ENCODE measurements at regions not wholly inside any gene's neighbourhood (a gene's known extent, or its start where the extent isn't known, plus 50 kb on each side); places are given as distances from the start of the nearest gene placed in this dataset.

DNA sequence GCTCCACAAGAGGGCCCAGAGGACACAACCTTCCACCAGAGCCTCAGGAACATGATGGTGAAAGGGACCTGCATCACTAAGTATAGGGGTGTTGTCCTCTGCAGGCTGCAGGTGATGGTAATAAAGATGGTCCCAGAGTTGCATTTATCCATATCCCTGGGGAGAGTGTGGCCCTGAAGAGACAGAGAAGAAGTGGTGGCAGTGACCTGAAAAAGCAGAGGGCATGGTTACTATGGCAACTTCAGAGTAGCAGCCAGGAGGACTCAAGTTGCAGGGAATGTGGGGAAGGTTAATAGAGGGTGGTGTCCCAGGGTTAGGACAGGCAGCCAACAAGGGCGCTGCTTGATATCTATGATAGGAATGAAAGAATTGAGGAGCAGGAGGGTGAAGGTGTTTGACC, 57.1 kb downstream of the HLA-A start:
- no peak for DNase-seq (ENCODE audit: low spot score)

DNA sequence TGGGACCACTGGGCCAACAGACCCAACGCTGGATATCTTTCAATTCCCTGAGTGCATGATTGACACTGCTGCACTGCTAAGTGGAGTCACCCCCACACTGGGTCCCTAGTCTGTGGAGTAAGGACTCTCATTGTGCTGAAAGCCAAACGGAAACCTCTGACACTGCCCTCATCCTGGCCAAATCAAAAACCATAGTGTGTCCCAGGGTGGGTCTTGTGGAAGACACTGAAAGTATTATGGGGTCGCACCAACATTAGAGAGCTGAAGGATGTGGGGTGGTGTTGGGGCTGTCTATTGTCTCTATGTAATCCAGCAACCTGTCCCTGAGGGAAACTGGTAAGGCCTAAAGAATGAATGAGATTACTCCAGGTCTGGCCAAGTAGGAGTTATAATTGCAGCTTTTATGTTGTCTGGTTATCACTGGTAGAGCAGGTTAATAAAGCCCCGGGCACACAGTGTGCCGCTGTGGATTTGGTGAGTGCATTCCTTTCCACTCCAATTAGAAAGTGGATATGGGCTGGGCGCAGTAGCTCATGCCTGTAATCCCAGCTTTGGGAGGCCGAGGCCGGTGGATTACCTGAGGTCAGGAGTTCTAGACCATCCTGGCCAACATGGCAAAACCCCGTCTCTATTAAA, 57.9 kb downstream of the HLA-A start:
- DNase-seq (ENCODE audit: low spot score): no peak

GRCh38 chr6:30002871-30003270, 58.2 kb upstream of the POLR1H start:
- no peak for DNase-seq (ENCODE audit: low spot score)

DNA sequence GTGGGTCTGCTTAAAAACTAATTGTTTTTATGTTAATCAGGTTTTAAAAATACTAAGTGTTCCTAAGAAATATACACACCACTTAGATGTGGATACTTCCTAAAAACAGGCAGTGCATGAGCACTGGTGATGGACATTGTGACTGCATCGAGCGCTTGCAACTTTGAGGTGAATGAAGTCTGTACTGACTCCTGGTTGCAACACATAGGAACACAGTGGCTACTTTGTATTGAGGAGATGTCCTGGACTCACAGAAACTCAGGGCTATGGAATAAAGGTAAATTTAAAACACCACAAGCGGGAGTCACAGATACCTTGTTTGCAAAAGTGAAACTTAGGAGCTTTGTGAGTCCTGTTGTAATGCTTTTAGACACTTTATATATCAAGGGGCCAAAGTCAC, 55.6 kb upstream of the POLR1H start:
- no peak for DNase-seq (ENCODE audit: low spot score)

- no peak for DNase-seq (ENCODE audit: low spot score)
These were observed 54.6 kb upstream of the POLR1H start for GRCh38 chr6:30006170-30007131.

DNA sequence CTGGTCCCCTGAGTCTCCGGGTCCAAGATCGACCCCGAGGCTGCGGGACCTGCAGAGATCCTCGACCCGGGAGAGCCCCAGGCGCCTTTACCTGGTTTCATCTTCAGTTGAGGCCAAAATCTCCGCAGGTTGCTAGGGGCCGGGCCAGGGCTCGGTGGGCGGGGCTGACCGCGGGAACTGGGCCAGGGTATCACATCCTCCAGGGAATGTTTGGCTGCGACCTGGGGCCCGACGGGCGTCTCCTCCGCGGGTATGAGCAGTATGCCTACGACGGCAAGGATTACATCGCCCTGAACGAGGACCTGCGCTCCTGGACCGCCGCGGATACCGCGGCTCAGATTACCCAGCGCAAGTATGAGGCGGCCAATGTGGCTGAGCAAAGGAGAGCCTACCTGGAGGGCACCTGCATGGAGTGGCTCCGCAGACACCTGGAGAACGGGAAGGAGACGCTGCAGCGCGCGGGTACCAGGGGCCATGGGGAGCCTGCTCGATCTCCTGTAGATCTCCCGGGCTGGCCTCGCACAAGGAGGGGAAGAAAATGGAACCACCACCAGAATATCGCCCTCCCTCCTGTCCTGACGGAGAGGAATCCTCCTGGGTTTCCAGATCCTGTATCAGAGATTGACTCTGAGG, 53.8 kb upstream of the POLR1H start:
- peak; percentile 64 for DNase-seq (ENCODE audit: low spot score)

- no peak for DNase-seq (ENCODE audit: low spot score)
These were observed 52.0 kb upstream of the POLR1H start for GRCh38 chr6:30009113-30009512.

Measured in hematopoietic multipotent progenitor cell treated with erythropoietin and hydrocortisone succinate and interleukin-3 and kit ligand, for 17 days (in vitro differentiated cells).